Stomach smooth muscle (tissue), 2 donors: ENCODE measurements at regions not wholly inside any gene's neighbourhood (a gene's known extent, or its start where the extent isn't known, plus 50 kb on each side); places are given as distances from the start of the nearest gene placed in this dataset.

Experiments used
- H3K27ac ChIP-seq: one replicate; pipeline ENCODE4 v1.7.0; 2013; ENCODE audit warnings: mild to moderate bottlenecking, low read length, inconsistent platforms
- H3K27me3 ChIP-seq, 2 donors: one replicate each; pipeline ENCODE4 v1.7.0; 2013; ENCODE audit warnings: low read length in 2 of 2; ENCODE audit not compliant: insufficient read depth in 2 of 2, control insufficient read depth in 1 of 2
- H3K36me3 ChIP-seq, 2 donors: one replicate each; pipeline ENCODE4 v1.7.0; 2013; ENCODE audit warnings: low read length in 2 of 2; ENCODE audit not compliant: control insufficient read depth in 2 of 2, insufficient read depth in 2 of 2
- H3K4me1 ChIP-seq: one replicate; pipeline ENCODE4 v1.7.0; 2013; ENCODE audit warnings: low read length; ENCODE audit not compliant: control insufficient read depth, insufficient read depth
- H3K4me3 ChIP-seq, 2 donors: one replicate each; pipeline ENCODE4 v1.7.0; 2013; ENCODE audit warnings: low read length in 2 of 2
- H3K9ac ChIP-seq, 2 donors: one replicate each; pipeline ENCODE4 v1.7.0; 2013; ENCODE audit warnings: low read length in 2 of 2, mild to moderate bottlenecking in 1 of 2
- H3K9me3 ChIP-seq, 2 donors: one replicate each; pipeline ENCODE4 v1.7.0; 2013; ENCODE audit warnings: low read length in 2 of 2; ENCODE audit not compliant: control insufficient read depth in 2 of 2
- donor health status: healthy.
- donor health status: Pancreatic carcinoma.

DNA sequence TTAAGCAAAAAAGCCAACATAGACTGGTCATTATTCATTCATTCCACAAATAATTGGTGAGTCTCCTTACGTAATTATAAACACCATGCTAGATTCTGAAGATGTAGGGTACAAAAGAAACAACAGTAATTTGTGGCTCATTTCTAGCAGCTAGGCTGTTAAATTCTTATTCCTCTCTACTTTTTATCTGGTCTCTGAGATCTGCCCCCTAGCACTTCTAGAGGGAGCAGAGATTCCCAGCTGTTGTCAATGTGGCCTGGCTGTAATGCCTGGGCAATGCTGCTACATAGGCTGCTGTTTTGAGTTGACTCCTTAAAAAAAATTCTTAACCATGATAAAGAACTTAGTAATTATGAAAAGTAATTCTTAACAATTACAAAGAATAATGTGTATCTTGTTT is 434.9 kb upstream of the THRB start:
- Histone ChIP-seq H3K9ac (no peak overlapping the region), H3K27ac (no peak overlapping the region), H3K4me3 (no peak overlapping the region), H3K36me3 (no peaks in the 10 kb centered on the region), H3K27me3 (no peaks in the 10 kb centered on the region), H3K4me1 (no peaks in the 10 kb centered on the region), H3K9me3 (no peaks in the 10 kb centered on the region)

DNA sequence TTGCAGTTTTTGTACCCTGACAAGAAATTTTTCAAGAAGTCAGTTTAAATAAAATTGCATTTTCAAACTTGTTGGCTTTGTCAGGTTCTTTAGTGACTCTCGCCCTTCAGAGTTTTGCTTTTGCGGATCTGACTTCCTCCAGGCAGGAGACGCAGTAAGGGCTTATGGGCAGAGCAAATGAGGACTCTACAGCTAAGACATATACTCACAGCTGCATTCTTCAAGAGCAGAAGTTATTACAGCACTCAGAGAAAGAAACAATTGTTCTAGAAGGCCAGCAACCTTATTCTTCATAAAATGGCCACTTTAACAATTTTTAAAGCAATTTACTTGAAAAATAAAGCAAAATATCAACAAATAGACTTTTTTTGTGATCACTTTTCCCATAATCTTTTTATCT is 438.8 kb upstream of the THRB start:
- Histone ChIP-seq H3K9ac (no peak overlapping the region), H3K9me3 (no peaks in the 10 kb centered on the region), H3K36me3 (no peaks in the 10 kb centered on the region), H3K4me1 (no peaks in the 10 kb centered on the region), H3K27ac (no peak overlapping the region), H3K4me3 (no peak overlapping the region), H3K27me3 (no peaks in the 10 kb centered on the region)

DNA sequence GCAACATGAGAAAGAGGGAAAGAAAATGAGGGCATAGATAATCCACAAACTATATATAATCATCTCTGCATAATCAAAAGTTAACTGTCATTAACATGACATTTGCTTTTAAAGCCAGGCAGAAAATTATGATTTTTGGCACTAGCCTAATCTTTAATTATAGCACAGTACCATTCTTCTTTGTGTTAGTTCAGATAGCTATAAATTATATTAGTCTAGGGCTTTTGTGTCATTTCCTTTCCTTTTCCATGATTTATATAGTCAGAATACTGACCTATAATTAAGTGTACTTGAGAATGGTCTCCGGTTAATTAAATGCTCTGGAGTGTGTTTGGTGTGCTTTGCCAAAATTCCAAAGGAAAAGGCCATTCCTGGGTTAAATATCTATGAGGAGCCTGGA is 441.9 kb upstream of the THRB start:
- Histone ChIP-seq H3K27ac (no peak overlapping the region), H3K4me3 (no peak overlapping the region), H3K36me3 (no peaks in the 10 kb centered on the region), H3K9ac (no peak overlapping the region), H3K9me3 (no peaks in the 10 kb centered on the region), H3K4me1 (no peaks in the 10 kb centered on the region), H3K27me3 (no peaks in the 10 kb centered on the region)

DNA sequence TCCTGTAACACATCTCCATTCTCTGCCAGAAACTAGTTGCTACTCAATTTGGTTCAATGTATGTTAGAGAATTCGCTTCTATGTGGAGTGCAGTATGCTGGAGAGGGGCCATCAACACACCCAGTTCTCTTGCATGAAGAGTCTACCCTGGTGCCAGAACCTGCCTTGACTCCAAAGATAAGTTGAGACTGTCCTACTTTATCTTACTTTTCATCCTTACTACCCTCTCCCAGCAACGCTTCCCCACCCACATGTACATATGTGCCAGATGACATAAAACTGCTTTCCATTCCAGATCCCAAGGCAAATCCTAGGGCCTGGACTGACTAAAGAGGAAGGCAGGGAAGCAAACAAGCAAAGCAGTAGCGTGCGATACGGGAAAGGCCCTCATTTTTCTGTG is 442.6 kb upstream of the THRB start:
- H3K36me3 ChIP-seq: no peaks in the 10 kb centered on the region
- H3K4me1 ChIP-seq: no peaks in the 10 kb centered on the region
- H3K27me3 ChIP-seq: no peaks in the 10 kb centered on the region
- no peaks in the 10 kb centered on the region for H3K9me3 ChIP-seq
- no peak overlapping the region for H3K4me3 ChIP-seq
- no peak overlapping the region for H3K9ac ChIP-seq
- H3K27ac ChIP-seq: no peak overlapping the region

DNA sequence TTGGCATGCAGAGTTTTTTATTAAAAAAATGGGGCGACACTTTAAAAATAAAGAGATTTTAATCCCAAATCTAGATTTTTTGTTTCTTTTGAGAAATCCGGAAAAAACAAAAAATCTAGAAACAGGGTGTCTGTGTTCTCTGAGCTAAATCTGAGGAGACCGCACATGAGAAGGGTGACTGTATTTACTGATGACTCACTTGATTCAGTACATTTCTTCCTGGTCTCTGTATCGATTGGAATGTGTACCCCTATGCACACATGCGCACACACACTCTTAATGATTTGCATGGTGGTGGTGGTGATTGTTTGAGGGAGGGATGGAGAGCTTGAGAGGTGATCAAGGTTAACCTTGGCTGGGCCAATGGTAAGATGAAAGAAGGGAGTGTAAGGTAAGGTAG is 443.1 kb upstream of the THRB start:
- no peaks in the 10 kb centered on the region for H3K4me1 ChIP-seq
- no peaks in the 10 kb centered on the region for H3K27me3 ChIP-seq
- no peaks in the 10 kb centered on the region for H3K36me3 ChIP-seq
- H3K27ac ChIP-seq: no peak overlapping the region
- H3K9ac ChIP-seq: no peak overlapping the region
- H3K4me3 ChIP-seq: no peak overlapping the region
- no peaks in the 10 kb centered on the region for H3K9me3 ChIP-seq

DNA sequence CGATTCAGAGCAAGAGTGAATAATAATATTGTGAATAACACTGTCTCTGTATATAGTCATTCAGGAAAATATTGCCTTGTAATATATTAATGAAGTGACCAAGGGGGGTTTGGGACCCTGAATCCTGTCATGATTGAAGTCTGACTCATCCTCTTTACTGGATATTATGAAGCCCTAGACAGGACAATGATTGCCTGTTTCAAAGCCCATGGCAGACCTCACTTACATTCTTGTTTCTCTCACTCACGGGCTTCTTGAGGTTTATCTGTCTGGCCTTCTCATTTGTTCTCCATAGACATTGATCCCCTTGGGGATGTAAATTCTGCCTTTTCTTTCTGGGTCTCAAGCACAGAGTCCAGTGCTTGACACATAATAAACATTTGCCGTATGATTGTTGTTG is 449.3 kb upstream of the THRB start:
- no peak overlapping the region for H3K27ac ChIP-seq
- no peaks in the 10 kb centered on the region for H3K27me3 ChIP-seq
- no peak overlapping the region for H3K4me3 ChIP-seq
- no peaks in the 10 kb centered on the region for H3K9me3 ChIP-seq
- H3K9ac ChIP-seq: no peak overlapping the region
- H3K36me3 ChIP-seq: no peaks in the 10 kb centered on the region
- no peaks in the 10 kb centered on the region for H3K4me1 ChIP-seq

DNA sequence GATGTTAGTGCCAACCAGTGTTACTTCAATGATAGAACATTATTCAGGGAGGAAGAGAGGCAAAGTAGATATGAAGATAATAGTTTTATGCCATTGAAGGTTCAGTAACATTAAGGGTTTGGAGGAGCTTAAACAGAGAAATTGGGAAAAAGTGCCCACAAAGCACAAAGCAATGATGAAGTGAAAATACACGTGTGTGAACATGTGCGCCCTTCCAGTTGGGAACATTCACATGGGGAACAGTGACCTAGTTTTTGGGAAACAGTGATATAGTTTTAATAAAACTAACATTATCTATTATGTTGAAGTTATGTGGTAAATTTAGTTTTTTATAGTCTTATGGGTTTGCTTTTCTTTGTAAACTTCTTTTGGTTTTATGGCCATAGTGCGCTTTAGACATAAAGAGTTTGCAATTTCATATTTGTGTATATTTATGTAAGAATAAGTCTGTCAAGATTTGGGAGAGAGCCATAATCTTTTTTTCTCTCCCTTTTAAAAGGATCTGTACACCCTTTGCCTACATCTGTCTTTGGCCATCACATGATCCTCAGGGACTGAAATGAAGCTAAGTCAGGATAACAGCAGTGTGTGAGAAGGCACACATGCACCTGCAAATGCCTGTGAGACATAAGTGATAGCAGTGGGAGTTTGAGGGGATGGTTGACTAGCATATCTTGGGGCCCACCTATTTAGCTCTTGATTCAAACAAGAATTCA is 450.3 kb upstream of the THRB start:
- Histone ChIP-seq H3K9ac (no peak overlapping the region), H3K4me1 (no peaks in the 10 kb centered on the region), H3K36me3 (no peaks in the 10 kb centered on the region), H3K27ac (no peak overlapping the region), H3K4me3 (no peak overlapping the region), H3K27me3 (no peaks in the 10 kb centered on the region), H3K9me3 (no peaks in the 10 kb centered on the region)

DNA sequence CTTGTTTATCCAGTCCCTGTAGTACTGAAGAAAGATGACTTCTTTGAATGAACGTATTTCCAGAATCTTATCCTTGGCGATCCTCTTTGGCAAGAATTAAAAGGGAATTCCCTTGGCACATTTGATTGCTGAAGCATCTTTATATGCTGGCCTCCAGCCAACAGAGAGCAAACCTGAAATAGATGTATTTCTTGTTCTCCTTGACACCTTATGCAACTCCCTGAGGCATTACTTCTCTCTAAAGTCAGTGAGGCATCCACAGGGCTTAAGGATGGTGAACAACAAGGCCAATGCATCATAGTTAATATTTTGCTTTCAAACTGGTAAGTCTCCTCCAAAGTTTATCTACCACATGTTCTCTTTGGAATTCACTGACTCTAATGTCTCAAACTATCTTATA is 450.9 kb upstream of the THRB start:
- Histone ChIP-seq H3K9ac (no peak overlapping the region), H3K27ac (no peak overlapping the region), H3K36me3 (no peaks in the 10 kb centered on the region), H3K27me3 (no peaks in the 10 kb centered on the region), H3K4me3 (no peak overlapping the region), H3K4me1 (no peaks in the 10 kb centered on the region), H3K9me3 (no peaks in the 10 kb centered on the region)

DNA sequence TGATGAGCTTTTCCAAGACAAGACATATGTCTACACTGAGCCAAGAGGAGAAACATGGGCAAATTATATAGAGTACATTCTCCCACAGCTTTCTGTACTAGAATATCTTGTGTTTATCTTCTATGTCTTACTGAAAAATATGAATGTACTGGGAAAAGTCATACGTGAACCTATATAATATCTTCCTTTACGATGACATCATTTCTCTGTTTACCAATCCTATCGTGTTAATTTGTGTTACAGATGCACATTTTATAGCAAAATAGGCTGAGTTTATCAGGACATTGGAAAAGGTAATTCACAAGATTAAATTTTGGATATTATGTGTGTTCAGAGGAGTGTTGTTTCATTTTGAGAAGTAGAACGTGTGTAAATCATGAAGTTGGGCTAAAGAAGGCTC is 452.5 kb upstream of the THRB start:
- Histone ChIP-seq H3K9ac (no peak overlapping the region), H3K9me3 (no peaks in the 10 kb centered on the region), H3K27me3 (no peaks in the 10 kb centered on the region), H3K4me1 (no peaks in the 10 kb centered on the region), H3K4me3 (no peak overlapping the region), H3K36me3 (no peaks in the 10 kb centered on the region), H3K27ac (no peak overlapping the region)

DNA sequence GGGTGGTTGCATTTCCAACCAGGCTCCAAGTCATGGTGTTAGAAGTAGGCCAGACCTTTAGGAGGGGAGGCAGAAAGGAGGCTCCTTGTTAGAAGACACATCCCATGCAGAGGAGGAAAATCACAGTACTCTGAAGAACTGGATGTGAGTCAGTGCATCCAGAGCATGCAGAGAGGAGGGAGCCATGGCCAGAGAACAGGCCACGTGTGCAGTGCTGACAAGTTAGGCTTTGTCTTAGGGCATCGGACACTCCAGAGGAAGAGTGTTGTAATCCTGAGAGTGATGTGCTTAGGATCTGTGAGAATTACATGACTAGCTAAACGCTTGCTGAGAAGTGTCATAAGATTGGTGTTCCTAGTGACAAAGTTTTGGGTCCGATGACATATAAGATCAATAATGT is 456.5 kb upstream of the THRB start:
- no peak overlapping the region for H3K27ac ChIP-seq
- H3K4me3 ChIP-seq: no peak overlapping the region
- no peak overlapping the region for H3K9ac ChIP-seq
- H3K9me3 ChIP-seq: no peaks in the 10 kb centered on the region
- no peaks in the 10 kb centered on the region for H3K4me1 ChIP-seq
- H3K36me3 ChIP-seq: no peaks in the 10 kb centered on the region
- no peaks in the 10 kb centered on the region for H3K27me3 ChIP-seq

DNA sequence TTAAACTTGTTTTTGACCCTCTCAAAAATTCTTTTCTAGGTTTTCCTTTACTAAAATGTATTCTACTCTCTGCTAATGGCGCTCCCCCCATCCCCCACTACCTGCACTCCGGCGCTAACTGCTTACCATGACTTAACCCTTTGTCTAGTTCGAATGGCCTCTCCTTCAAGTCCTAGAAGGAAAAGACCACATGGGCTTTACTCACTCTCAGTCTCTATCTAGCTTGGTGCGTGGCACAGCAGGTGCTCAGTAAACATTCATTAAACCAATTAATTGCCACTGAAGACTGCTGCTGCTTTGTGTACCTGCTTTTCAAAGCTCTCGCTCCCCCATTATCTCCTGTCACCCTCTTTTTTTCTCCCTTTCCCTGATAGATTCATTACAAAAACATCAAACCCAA is 457.7 kb upstream of the THRB start:
- Histone ChIP-seq H3K9me3 (no peaks in the 10 kb centered on the region), H3K4me3 (no peak overlapping the region), H3K36me3 (no peaks in the 10 kb centered on the region), H3K4me1 (no peaks in the 10 kb centered on the region), H3K27me3 (no peaks in the 10 kb centered on the region), H3K27ac (no peak overlapping the region), H3K9ac (no peak overlapping the region)
